Natural killer cell treated with Interleukin-12 subunit alpha and Interleukin-12 subunit beta and Interleukin-15 and Interleukin-18, amount 100 ng/mL, for 72 hours (primary cell): ENCODE measurements at regions not wholly inside any gene's neighbourhood (a gene's known extent, or its start where the extent isn't known, plus 50 kb on each side); places are given as distances from the start of the nearest gene placed in this dataset.
"Not testable (repeated sequence)": the region's sequence is repeated elsewhere in the genome, so short reads cannot be mapped to it uniquely, and the experiment has no call there.

Source experiments
- ATAC-seq, 2 donors: fragments of 150-1000 bp; cut with Tn5 transposase in 1 of 2; sonication (Bioruptor Pico), chemical (Tn5 transposase) in 1 of 2; 2 replicates each; pipeline ENCODE4 v1.10.0; 2021
- DNase-seq: peaks from one replicate; pipeline ENCODE4 v3.0.0; 2022; ENCODE audit warnings: low spot score
- H3K27ac Mint-ChIP-seq, 2 donors: 1 replicate in 1 of 2; 2 replicates in 1 of 2; pipeline ENCODE4 v1.8.0; 2022; ENCODE audit warnings: mixed read lengths in 2 of 2, mild to moderate bottlenecking in 1 of 2, moderate library complexity in 1 of 2
- H3K27me3 Mint-ChIP-seq, 2 donors: 1 replicate in 1 of 2; 2 replicates in 1 of 2; pipeline ENCODE4 v1.8.0; 2022; ENCODE audit warnings: mixed read lengths in 2 of 2
- H3K36me3 Mint-ChIP-seq: one replicate; pipeline ENCODE4 v1.8.0; 2022; ENCODE audit warnings: mixed read lengths
- H3K4me1 Mint-ChIP-seq, 2 donors: 1 replicate in 1 of 2; 2 replicates in 1 of 2; pipeline ENCODE4 v1.8.0; 2022; ENCODE audit warnings: low read depth in 2 of 2, mixed read lengths in 2 of 2, mild to moderate bottlenecking in 1 of 2
- H3K4me3 Mint-ChIP-seq: one replicate; pipeline ENCODE4 v1.8.0; 2022; ENCODE audit warnings: mixed read lengths
- H3K9me3 Mint-ChIP-seq: 2 replicates; pipeline ENCODE4 v1.8.0; 2022; ENCODE audit warnings: mixed read lengths

GRCh38 chr16:88128556-88128955, 177.3 kb downstream of the BANP start:
- H3K36me3 Mint-ChIP-seq: no peaks in the 10 kb centered on the region
- H3K27ac Mint-ChIP-seq: no peak overlapping the region
- no peaks in the 10 kb centered on the region for H3K4me1 Mint-ChIP-seq
- H3K27me3 Mint-ChIP-seq: no peaks in the 10 kb centered on the region
- H3K4me3 Mint-ChIP-seq: no peak overlapping the region
- ATAC-seq (no peak), DNase-seq (no peak)
- H3K9me3 Mint-ChIP-seq: no peaks in the 10 kb centered on the region

- not testable (repeated sequence) for H3K36me3 Mint-ChIP-seq, H3K4me3 Mint-ChIP-seq, H3K27me3 Mint-ChIP-seq, H3K9me3 Mint-ChIP-seq, DNase-seq, H3K27ac Mint-ChIP-seq, ATAC-seq, H3K4me1 Mint-ChIP-seq
These were observed 177.9 kb downstream of the BANP start for GRCh38 chr16:88129133-88129532.

- H3K4me1 Mint-ChIP-seq: no peaks in the 10 kb centered on the region
- H3K27ac Mint-ChIP-seq: no peak overlapping the region
These were observed 178.8 kb downstream of the BANP start for GRCh38 chr16:88130016-88130415.

GRCh38 chr16:88130681-88131080, 179.4 kb downstream of the BANP start:
- Mint-ChIP-seq H3K4me1 (no peaks in the 10 kb centered on the region), H3K9me3 (no peaks in the 10 kb centered on the region), H3K4me3 (no peak overlapping the region), H3K27ac (no peak overlapping the region), H3K27me3 (no peaks in the 10 kb centered on the region), H3K36me3 (no peaks in the 10 kb centered on the region)
- no peak for ATAC-seq
- DNase-seq: no peak

More at GRCh38 chr16:88130016-88130415, 178.8 kb downstream of the BANP start:
- no peak for ATAC-seq
- H3K9me3 Mint-ChIP-seq: no peaks in the 10 kb centered on the region
- H3K4me3 Mint-ChIP-seq: no peak overlapping the region
- no peaks in the 10 kb centered on the region for H3K27me3 Mint-ChIP-seq
- no peaks in the 10 kb centered on the region for H3K36me3 Mint-ChIP-seq
- no peak for DNase-seq

- Mint-ChIP-seq H3K4me1 (no peaks in the 10 kb centered on the region), H3K4me3 (no peak overlapping the region), H3K9me3 (no peaks in the 10 kb centered on the region), H3K27me3 (no peaks in the 10 kb centered on the region), H3K27ac (no peak overlapping the region), H3K36me3 (no peaks in the 10 kb centered on the region)
- no peak for ATAC-seq
- no peak for DNase-seq
These were observed 180.0 kb downstream of the BANP start for GRCh38 chr16:88131256-88131655.

GRCh38 chr16:88131966-88132365, 180.7 kb downstream of the BANP start:
- Mint-ChIP-seq H3K27ac (no peak overlapping the region), H3K9me3 (no peaks in the 10 kb centered on the region), H3K4me3 (no peak overlapping the region), H3K27me3 (no peaks in the 10 kb centered on the region), H3K36me3 (no peaks in the 10 kb centered on the region), H3K4me1 (no peaks in the 10 kb centered on the region)
- no peak for ATAC-seq
- DNase-seq: no peak

GRCh38 chr16:88132836-88133506, 181.7 kb downstream of the BANP start:
- no peak for ATAC-seq
- Mint-ChIP-seq H3K36me3 (peaks cover 4% of the 10 kb centered on the region), H3K4me3 (no peak overlapping the region), H3K27me3 (peaks cover 0 to 4% of the 10 kb centered on the region in 2 donors), H3K4me1 (peaks cover 0 to 2% of the 10 kb centered on the region in 2 donors), H3K9me3 (peaks cover 3% of the 10 kb centered on the region), H3K27ac (no peak overlapping the region)
- DNase-seq: no peak

- peaks cover 0 to 4% of the 10 kb centered on the region in 2 donors for H3K27me3 Mint-ChIP-seq
- H3K4me1 Mint-ChIP-seq: peaks cover 0 to 2% of the 10 kb centered on the region in 2 donors
- no peak for ATAC-seq
- peaks cover 4% of the 10 kb centered on the region for H3K36me3 Mint-ChIP-seq
- peaks cover 3% of the 10 kb centered on the region for H3K9me3 Mint-ChIP-seq
- no peak overlapping the region for H3K4me3 Mint-ChIP-seq
- no peak overlapping the region for H3K27ac Mint-ChIP-seq
- DNase-seq: no peak
These were observed 182.2 kb downstream of the BANP start for GRCh38 chr16:88133507-88133843.

GRCh38 chr16:88134172-88134898, 183.1 kb downstream of the BANP start:
- not testable (repeated sequence) for H3K27ac Mint-ChIP-seq, DNase-seq, H3K4me3 Mint-ChIP-seq, H3K27me3 Mint-ChIP-seq, H3K36me3 Mint-ChIP-seq, ATAC-seq, H3K9me3 Mint-ChIP-seq, H3K4me1 Mint-ChIP-seq

GRCh38 chr16:88134899-88135682, 183.9 kb downstream of the BANP start:
- not testable (repeated sequence) for DNase-seq, H3K36me3 Mint-ChIP-seq, H3K9me3 Mint-ChIP-seq, H3K27ac Mint-ChIP-seq, H3K27me3 Mint-ChIP-seq, ATAC-seq, H3K4me1 Mint-ChIP-seq, H3K4me3 Mint-ChIP-seq

- H3K9me3 Mint-ChIP-seq, DNase-seq, ATAC-seq, H3K36me3 Mint-ChIP-seq, H3K27ac Mint-ChIP-seq, H3K4me1 Mint-ChIP-seq, H3K4me3 Mint-ChIP-seq: not testable (repeated sequence)
- H3K27me3 Mint-ChIP-seq: peaks cover 0 to 10% of the 10 kb centered on the region in 2 donors
These were observed 185.0 kb downstream of the BANP start for GRCh38 chr16:88136211-88136713.

GRCh38 chr16:88136939-88137338, 185.7 kb downstream of the BANP start:
- DNase-seq, H3K27ac Mint-ChIP-seq, H3K36me3 Mint-ChIP-seq, ATAC-seq, H3K4me1 Mint-ChIP-seq, H3K4me3 Mint-ChIP-seq, H3K9me3 Mint-ChIP-seq: not testable (repeated sequence)
- H3K27me3 Mint-ChIP-seq: peaks cover 0 to 10% of the 10 kb centered on the region in 2 donors

GRCh38 chr16:88139141-88139540, 187.9 kb downstream of the BANP start:
- H3K4me3 Mint-ChIP-seq, DNase-seq, H3K9me3 Mint-ChIP-seq, H3K27ac Mint-ChIP-seq, H3K36me3 Mint-ChIP-seq, H3K4me1 Mint-ChIP-seq, ATAC-seq: not testable (repeated sequence)
- peaks cover 0 to 10% of the 10 kb centered on the region in 2 donors for H3K27me3 Mint-ChIP-seq

- not testable (repeated sequence) for H3K4me1 Mint-ChIP-seq, H3K27ac Mint-ChIP-seq, H3K9me3 Mint-ChIP-seq, H3K36me3 Mint-ChIP-seq, ATAC-seq, DNase-seq, H3K4me3 Mint-ChIP-seq
- peaks cover 0 to 10% of the 10 kb centered on the region in 2 donors for H3K27me3 Mint-ChIP-seq
These were observed 189.0 kb downstream of the BANP start for GRCh38 chr16:88140195-88140594.
